ENCODE measurements at regions not wholly inside any gene's neighbourhood (a gene's known extent, or its start where the extent isn't known, plus 50 kb on each side); places are given as distances from the start of the nearest gene placed in this dataset.

- TF ChIP-seq NFIC (IDR thresholded peaks at IDR 0.05) (no peak), RAD21 (IDR thresholded peaks at IDR 0.05; ENCODE audit: low read depth) (no peak), EGR1 (IDR thresholded peaks at IDR 0.05) (no peak), ZBTB7A (IDR thresholded peaks at IDR 0.05; ENCODE audit: low read depth) (no peak), EP300 (IDR thresholded peaks at IDR 0.05; ENCODE audit: borderline replicate concordance) (no peak), TCF12 (IDR thresholded peaks at IDR 0.05; ENCODE audit: low read depth) (no peak), REST (IDR thresholded peaks at IDR 0.05; ENCODE audit: low read depth) (no peak), YY1 (IDR thresholded peaks at IDR 0.05; ENCODE audit: low read depth) (no peak), TEAD4 (IDR thresholded peaks at IDR 0.05) (no peak), CEBPB (IDR thresholded peaks at IDR 0.05) (no peak)
These were observed 256.9 kb upstream of the PMFBP1 start for GRCh38 chr16:72428681-72429376.

- no peak for TF ChIP-seq RAD21 (IDR thresholded peaks at IDR 0.05; ENCODE audit: low read depth)
- TF ChIP-seq TAF1 (IDR thresholded peaks at IDR 0.05; ENCODE audit: low read depth): no peak
- TF ChIP-seq YY1 (IDR thresholded peaks at IDR 0.05; ENCODE audit: low read depth): no peak
- TF ChIP-seq TCF12 (IDR thresholded peaks at IDR 0.05; ENCODE audit: low read depth): no peak
- TF ChIP-seq NFIC (IDR thresholded peaks at IDR 0.05): no peak
- no peak for TF ChIP-seq MAX (IDR thresholded peaks at IDR 0.05)
- TF ChIP-seq CREB1 (IDR thresholded peaks at IDR 0.05; ENCODE audit: low read depth): no peak
- TF ChIP-seq ZBTB7A (IDR thresholded peaks at IDR 0.05; ENCODE audit: low read depth): no peak
- no peak for TF ChIP-seq USF1 (IDR thresholded peaks at IDR 0.05)
- no peak for TF ChIP-seq REST (IDR thresholded peaks at IDR 0.05; ENCODE audit: low read depth)
- no peak for TF ChIP-seq EGR1 (IDR thresholded peaks at IDR 0.05)
- no peak for TF ChIP-seq TEAD4 (IDR thresholded peaks at IDR 0.05)
- TF ChIP-seq CEBPB (IDR thresholded peaks at IDR 0.05): no peak
- no peak for TF ChIP-seq FOXM1 (IDR thresholded peaks at IDR 0.05; ENCODE audit: borderline replicate concordance, low read depth)
- TF ChIP-seq EP300 (IDR thresholded peaks at IDR 0.05; ENCODE audit: borderline replicate concordance): no peak
These were observed 255.9 kb upstream of the PMFBP1 start for GRCh38 chr16:72427783-72428331.

GRCh38 chr16:72427051-72427782, 255.3 kb upstream of the PMFBP1 start:
- no peak for TF ChIP-seq TEAD4 (IDR thresholded peaks at IDR 0.05)
- no peak for TF ChIP-seq REST (IDR thresholded peaks at IDR 0.05; ENCODE audit: low read depth)
- no peak for TF ChIP-seq TAF1 (IDR thresholded peaks at IDR 0.05; ENCODE audit: low read depth)
- TF ChIP-seq MAX (IDR thresholded peaks at IDR 0.05): no peak
- TF ChIP-seq CREB1 (IDR thresholded peaks at IDR 0.05; ENCODE audit: low read depth): no peak
- no peak for TF ChIP-seq EP300 (IDR thresholded peaks at IDR 0.05; ENCODE audit: borderline replicate concordance)

GRCh38 chr16:72426386-72426785, 254.4 kb upstream of the PMFBP1 start:
- TF ChIP-seq TAF1 (IDR thresholded peaks at IDR 0.05; ENCODE audit: low read depth) (no peak), RAD21 (IDR thresholded peaks at IDR 0.05; ENCODE audit: low read depth) (no peak), REST (IDR thresholded peaks at IDR 0.05; ENCODE audit: low read depth) (no peak), EP300 (IDR thresholded peaks at IDR 0.05; ENCODE audit: borderline replicate concordance) (no peak), NFIC (IDR thresholded peaks at IDR 0.05) (no peak), EGR1 (IDR thresholded peaks at IDR 0.05) (no peak), YY1 (IDR thresholded peaks at IDR 0.05; ENCODE audit: low read depth) (no peak)
